HG03064 (cell line): ENCODE measurements at regions not wholly inside any gene's neighbourhood (a gene's known extent, or its start where the extent isn't known, plus 50 kb on each side); places are given as distances from the start of the nearest gene placed in this dataset.

ENCODE experiments used
- ATAC-seq: cut with Tn5 transposase; IDR thresholded peaks from one replicate; pipeline ENCODE4 v1.9.1; 2021; ENCODE audit warnings: low read depth; ENCODE audit not compliant: unreplicated experiment

DNA sequence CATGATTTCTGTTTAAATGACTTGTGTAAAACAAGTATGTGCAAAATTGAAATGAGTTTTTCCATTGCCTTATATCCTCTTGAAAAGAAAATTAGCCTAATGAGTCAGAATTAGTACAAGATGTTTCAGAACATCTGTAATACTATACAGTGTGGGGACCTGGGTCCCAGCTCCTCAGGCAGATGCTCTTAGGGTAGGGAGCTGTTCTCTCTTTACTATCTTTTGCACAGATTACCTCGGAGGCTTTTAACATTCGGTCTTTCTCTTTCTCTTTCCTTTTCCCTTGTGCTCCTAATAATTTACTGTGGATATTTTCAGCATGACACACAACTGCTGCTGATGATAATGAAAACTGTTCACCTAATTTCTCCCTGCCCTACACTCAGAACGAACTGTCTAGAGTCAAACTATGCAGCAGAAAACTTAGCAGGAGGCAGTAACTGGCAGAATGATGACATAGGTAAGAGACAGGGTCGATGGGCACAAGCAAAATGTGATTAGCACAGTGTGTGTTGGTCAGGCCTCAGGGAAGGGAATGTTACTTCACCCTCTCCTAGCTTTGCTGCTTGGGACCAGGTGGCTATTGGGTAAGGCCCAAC lies 455.3 kb downstream of the PDHA2 start:
- no peak for ATAC-seq

DNA sequence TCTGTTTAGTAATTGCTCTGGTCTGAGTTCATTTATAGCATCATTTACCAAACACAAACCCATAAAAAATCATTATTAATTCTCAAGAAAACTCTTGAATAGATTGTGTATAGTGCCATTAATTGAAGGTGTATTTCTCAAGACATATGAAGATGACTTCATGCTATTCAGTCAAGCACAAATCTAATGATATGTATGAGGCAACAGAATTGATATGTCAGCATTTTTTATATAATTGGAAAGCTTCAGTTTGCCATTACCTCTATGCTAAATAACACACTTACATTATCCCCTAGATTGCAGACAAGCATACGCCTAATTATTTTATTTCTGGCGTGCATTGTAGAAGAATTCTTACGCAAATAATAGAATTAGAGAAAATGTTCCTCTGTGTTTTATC lies 461.8 kb downstream of the PDHA2 start:
- ATAC-seq: no peak

- no peak for ATAC-seq
Observed at GRCh38 chr4:96305030-96305429, 465.1 kb downstream of the PDHA2 start.

DNA sequence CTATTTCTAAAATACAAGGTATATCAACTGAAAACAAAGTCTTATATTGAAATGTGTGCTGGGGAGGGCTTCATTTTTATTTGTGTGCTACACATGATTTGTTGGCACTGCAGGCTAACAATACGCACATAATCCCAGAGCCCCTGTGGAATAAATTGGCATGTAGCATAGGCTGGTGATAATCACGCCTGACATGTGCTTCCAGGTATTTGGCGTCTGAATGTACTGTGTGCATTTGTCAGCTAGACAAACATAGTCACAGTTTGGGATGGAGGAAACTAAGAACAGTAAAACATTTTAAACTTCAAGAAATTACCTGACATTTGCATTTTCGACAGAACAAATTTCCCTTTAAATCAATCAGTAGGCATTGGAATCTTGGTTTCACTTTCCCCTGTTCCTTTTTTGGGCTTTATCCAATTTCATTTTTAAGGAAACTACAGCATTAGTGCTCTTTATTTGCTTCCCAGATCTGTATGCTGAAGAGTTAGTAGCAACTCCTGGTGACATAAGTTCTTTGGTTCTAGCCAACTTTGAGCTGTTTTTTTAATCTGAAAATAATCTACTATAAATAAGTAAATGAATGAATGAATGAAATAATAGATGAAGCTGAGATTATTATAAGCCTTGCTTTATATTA lies 472.3 kb downstream of the PDHA2 start:
- ATAC-seq: no peak

DNA sequence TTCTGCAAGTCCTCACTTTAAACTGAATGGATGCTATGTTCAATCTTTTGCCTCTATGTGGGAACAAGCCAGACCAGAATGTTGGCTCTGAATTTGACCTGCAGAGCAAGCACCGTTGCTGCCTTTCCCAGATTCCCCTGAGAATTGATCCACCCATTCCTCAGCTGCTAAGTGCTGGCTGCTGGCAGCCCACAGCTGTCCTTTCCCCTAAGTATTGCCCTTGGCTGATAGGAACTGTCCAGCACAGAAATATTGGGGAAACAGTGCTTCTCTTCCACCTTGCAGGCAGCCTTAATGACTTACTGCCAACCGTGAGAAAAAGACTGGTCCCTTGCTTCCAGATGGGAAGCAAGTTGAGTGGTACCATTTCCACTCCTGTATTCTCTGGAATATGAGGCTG lies 475.9 kb downstream of the PDHA2 start:
- ATAC-seq: no peak

GRCh38 chr4:96316776-96317175 lies 476.9 kb downstream of the PDHA2 start:
- no peak for ATAC-seq

- ATAC-seq: no peak
Observed at GRCh38 chr4:96317891-96318290, 478.0 kb downstream of the PDHA2 start.

DNA sequence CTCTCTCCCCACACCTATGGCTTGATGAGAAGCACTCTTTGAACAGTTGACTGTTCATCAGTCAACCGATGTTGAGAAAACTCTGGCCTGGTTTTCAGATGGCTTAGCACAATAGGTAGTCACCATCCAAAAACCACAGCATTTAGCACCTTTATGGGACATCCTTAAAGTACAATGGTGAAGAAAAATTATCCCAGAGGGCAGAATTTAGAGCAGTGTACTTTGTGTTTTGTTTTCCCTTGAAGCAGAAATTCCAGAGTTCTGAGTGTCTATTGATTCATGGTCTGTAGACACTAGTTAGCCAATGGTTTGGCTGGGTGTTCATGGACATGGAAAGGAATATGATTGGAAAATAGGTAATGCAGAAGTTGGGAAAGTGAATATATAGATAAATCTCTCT lies 487.0 kb downstream of the PDHA2 start:
- no peak for ATAC-seq

DNA sequence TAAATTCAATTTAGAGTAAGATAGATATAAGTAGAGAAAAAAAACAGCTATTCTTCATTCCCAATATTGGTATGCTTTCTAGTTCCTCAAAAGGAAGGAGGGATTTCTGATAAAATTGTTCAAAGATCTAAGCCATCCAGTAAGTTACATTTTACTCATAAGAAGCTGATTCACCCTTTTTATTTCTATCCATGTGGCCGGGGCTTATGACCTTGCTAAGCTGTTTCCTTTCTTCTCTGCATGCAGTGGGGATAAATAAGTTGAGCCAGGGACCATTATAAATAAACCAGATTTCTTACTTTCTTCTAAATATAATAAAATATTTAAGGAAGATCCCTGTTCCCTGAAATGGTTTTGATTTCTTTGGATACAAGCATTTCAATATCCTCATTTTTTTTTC lies 502.3 kb downstream of the PDHA2 start:
- ATAC-seq: no peak

DNA sequence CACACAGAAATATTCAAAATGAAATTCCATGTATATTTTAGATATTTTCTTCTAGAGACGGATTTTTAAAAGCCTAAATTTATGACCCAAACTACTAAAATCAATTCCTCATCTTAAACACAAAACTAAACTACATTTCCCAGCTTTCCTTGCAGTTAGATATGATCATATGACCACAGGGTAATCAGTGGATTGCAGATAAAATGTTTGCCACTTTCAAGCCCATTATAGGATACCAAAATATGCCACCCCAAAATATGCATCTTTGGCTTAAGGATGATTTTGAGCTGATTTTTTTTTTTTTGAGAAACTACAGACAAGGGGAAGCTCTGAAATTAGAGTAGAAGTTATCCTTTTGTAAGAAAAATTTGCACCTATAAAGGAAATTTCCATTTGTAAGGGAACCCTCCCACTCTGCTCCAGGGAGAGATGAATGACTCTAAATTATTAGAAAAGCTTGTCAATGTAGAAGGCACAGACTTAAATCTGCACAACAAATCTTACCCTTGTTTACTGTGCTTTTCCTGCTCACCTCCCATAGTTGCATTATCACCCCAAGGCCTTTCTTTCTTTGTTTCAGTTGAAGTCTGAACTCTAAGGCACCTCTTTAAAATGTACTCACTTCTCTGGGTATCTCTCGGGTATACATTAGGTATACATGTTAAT lies 503.0 kb downstream of the PDHA2 start:
- no peak for ATAC-seq

GRCh38 chr4:96343836-96344235 lies 503.9 kb downstream of the PDHA2 start:
- no peak for ATAC-seq

DNA sequence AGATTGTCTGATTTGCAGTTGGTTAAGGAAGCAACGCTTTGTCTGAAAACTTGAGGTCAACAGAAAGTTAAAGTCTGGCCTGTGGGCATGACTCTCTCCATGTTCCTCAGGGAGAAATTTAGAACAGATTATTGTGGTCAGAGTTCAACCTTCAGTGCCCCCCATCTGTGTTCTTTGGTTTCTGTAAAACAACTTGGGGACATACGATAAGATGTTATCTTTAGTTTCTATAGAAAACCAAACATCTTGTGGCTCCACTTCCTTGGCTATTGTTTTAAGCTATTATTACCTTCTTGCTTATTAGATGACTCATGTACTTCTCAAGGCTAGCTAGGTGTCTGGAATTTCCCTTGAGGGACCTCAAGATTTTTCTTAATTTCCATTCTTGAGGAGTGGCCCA lies 507.7 kb downstream of the PDHA2 start:
- no peak for ATAC-seq

DNA sequence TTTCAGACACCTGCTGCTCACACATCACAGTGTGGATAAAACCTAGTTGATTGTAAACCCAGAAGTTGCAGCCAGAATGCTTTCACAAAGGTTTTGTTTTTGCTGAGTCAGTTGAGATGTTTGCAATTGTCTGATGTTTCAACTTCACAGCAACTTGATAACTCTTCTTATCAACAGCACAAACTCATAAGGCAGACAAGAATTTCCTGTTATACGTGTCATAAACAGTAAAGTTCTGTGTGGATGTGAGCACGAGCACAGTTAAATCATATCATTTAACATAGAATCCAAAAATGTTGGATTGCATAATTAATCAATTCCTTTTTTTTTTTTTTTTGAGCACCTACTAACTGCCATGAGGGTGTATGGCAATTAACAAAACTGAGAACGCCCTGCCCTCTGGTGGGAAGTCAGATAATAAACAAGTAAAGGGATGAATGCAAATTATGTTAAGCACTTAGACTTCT lies 512.2 kb downstream of the PDHA2 start:
- no peak for ATAC-seq

- ATAC-seq: no peak
Observed at GRCh38 chr4:96354036-96354712, 514.3 kb downstream of the PDHA2 start.

GRCh38 chr4:96355414-96355813 lies 515.5 kb downstream of the PDHA2 start:
- ATAC-seq: no peak

DNA sequence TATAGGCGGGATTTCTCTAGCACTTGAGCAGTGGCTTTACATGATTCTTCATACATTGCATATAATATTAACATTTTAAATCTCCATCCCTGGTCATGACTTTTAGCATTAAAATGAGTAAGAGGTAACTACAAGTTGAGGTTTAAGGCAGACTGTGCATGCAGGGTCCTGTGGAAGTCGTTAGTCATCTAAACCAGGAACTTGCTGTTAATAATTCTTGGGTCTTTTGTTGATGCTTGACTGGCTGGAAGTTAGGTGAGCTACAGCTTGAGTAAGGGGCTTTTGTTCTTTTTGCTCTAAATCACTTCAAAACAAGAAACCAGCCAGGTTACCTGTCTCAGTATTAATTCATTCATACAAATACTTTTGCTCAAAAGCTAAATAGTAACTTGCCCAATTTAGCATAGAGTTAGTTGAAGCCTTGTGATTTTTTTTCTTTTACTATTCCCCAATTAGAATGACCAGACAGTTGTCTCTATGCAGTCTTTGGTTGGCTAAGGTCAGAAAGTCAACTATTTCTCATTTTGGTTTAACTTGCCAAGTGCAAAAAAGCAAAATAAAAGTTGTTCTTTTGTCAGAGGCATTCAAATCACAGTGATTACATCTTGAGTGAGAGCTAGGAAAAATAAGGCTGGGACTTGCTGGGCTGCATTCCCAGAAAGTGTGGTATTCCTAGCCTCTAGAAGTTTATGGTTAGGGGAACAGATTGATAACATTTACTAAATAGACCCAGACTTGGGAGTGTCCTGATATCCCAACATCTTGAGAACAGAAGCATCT lies 516.9 kb downstream of the PDHA2 start:
- no peak for ATAC-seq

GRCh38 chr4:96366632-96367031 lies 526.7 kb downstream of the PDHA2 start:
- ATAC-seq: no peak

DNA sequence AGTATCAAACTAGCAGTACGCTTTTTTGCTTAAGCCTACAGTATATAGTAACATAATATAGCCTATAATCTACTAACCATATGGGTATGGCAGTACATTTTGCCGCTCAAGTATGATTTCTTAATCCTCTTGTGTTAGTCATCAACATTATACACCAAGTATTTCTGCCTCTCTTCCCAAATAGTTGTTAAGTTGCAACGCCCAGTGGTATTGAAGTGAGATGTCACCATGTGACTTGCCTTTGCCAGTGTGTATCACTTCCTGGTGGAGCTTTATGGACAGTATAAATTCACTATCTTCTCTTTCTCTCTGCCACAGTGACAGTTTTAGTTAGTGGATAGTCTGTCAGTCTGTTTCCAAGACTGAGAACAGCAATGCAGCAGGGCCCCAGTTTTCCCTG lies 535.5 kb downstream of the PDHA2 start:
- ATAC-seq: no peak

DNA sequence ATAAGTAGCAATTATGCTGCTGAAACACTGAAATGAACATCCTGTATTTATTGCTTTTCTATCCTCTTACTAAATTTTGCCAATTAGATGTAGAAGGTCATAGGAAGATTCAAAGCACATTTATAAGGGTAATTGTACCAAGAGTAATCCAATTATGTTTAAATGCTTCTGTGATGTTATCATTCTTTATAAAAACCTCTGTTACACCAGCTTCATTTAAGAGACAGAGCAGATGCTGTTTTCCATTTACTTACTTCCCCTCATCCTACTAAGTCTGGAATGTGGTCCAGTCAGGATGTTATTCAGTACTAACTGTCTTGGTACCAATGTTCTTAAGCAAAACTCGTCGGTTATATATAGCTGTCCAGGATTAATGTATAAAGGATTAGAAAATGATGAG lies 539.6 kb downstream of the PDHA2 start:
- no peak for ATAC-seq

- ATAC-seq: no peak
Observed at GRCh38 chr4:96380106-96380505, 540.2 kb downstream of the PDHA2 start.

DNA sequence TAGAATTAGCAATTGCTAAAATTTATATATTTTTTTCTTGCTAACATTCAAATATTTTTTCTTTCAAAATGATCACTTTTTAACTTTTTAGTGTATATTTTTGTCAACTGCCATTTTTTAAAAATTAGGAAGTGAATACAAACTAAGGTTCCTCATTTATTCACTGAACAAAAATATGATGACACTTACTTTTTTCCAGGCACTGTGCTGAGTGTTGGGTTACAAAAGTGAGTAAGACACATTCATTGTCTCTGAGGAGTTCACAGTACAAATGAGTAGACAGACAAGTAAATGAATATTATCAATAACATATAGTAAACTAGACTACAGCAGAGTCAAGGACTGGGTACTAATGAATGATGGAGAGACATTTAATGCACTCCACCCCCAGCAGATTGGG lies 543.5 kb downstream of the PDHA2 start:
- ATAC-seq: no peak
